ENCODE measurements at regions not wholly inside any gene's neighbourhood (a gene's known extent, or its start where the extent isn't known, plus 50 kb on each side); places are given as distances from the start of the nearest gene placed in this dataset.

- H3K27ac ChIP-seq (ENCODE audit: low read length): no peak overlapping the region
- DNase-seq (ENCODE audit: low read depth, low spot score): no peak
- ATAC-seq: no peak
- in situ Hi-C loops (cut with HindIII; ENCODE audit: low pct_unique_long_range_greater_than_20kb, low sequenced_read_pairs): no loop called here
- ChIA-PET POLR2A (no interaction called here), CTCF (no interaction called here)
- BruUV-seq (replicated peaks): no TSS peak
- intact Hi-C loops (cut with micrococcal nuclease; ENCODE audit: unreplicated experiment): no loop called here
- no peaks in the 10 kb centered on the region for H3K36me3 ChIP-seq (ENCODE audit: control insufficient read depth, insufficient read depth, low read length)
- no peaks in the 10 kb centered on the region for H3K9me3 ChIP-seq (ENCODE audit: control insufficient read depth, insufficient read depth, low read depth, low read length)
- H3K4me1 ChIP-seq (ENCODE audit: control insufficient read depth, insufficient read depth, low read length): no peaks in the 10 kb centered on the region
- H3K4me3 ChIP-seq (ENCODE audit: low read depth in 2 of 2, low read length in 2 of 2): no peak overlapping the region
- TF ChIP-seq SIN3A (IDR thresholded peaks at IDR 0.05; ENCODE audit: borderline replicate concordance, insufficient read depth, low read depth, low read length) (no peak), TCF7L2 (IDR thresholded peaks at IDR 0.05; ENCODE audit: low read depth, low read length) (no peak), REST (IDR thresholded peaks at IDR 0.05; ENCODE audit: insufficient read depth in 1 of 2, low read depth in 2 of 2, low read length in 1 of 2) (no peak), POLR2AphosphoS5 (IDR thresholded peaks at IDR 0.05; ENCODE audit: low read depth, low read length) (no peak), CTCF (IDR thresholded peaks at IDR 0.05) (no peak)
- no peaks in the 10 kb centered on the region for H3K27me3 ChIP-seq (ENCODE audit: control insufficient read depth, insufficient read depth, low read length)
Observed at GRCh38 chr9:13901176-13901575, 412.8 kb downstream of the NFIB start.

DNA sequence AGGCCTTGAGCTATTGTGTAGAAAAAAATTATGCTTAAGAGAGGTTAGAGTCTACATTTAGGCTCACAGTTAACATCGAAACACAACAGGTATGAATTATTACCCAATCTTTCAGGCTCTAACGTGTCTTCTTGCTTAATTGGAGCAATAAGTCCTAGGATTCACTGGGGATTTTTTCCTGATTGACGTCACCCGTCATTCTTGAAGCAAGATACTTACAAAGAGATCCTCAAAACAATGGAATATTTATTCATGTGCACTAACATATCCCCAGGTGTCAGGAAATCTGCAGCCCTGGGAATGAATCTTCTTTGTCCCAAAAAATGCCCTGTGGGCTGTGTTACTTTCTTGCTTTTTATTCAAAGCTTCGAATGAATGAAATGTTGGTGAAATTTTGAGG is 413.5 kb downstream of the NFIB start:
- ATAC-seq (no peak), DNase-seq (ENCODE audit: low read depth, low spot score) (no peak)
- in situ Hi-C loops (cut with HindIII; ENCODE audit: low pct_unique_long_range_greater_than_20kb, low sequenced_read_pairs): no loop called here
- Histone ChIP-seq H3K36me3 (ENCODE audit: control insufficient read depth, insufficient read depth, low read length) (no peaks in the 10 kb centered on the region), H3K27ac (ENCODE audit: low read length) (no peak overlapping the region), H3K4me3 (ENCODE audit: low read depth in 2 of 2, low read length in 2 of 2) (no peak overlapping the region), H3K4me1 (ENCODE audit: control insufficient read depth, insufficient read depth, low read length) (no peaks in the 10 kb centered on the region), H3K9me3 (ENCODE audit: control insufficient read depth, insufficient read depth, low read depth, low read length) (no peaks in the 10 kb centered on the region), H3K27me3 (ENCODE audit: control insufficient read depth, insufficient read depth, low read length) (no peaks in the 10 kb centered on the region)
- no peak for TF ChIP-seq REST (IDR thresholded peaks at IDR 0.05; ENCODE audit: insufficient read depth in 1 of 2, low read depth in 2 of 2, low read length in 1 of 2)
- no peak for TF ChIP-seq POLR2AphosphoS5 (IDR thresholded peaks at IDR 0.05; ENCODE audit: low read depth, low read length)
- no peak for TF ChIP-seq CTCF (IDR thresholded peaks at IDR 0.05)
- TF ChIP-seq SIN3A (IDR thresholded peaks at IDR 0.05; ENCODE audit: borderline replicate concordance, insufficient read depth, low read depth, low read length): no peak
- TF ChIP-seq TCF7L2 (IDR thresholded peaks at IDR 0.05; ENCODE audit: low read depth, low read length): no peak
- BruUV-seq (replicated peaks): no TSS peak
- POLR2A ChIA-PET: no interaction called here
- intact Hi-C loops (cut with micrococcal nuclease; ENCODE audit: unreplicated experiment): no loop called here
- CTCF ChIA-PET: no interaction called here
